ENCODE measurements at regions not wholly inside any gene's neighbourhood (a gene's known extent, or its start where the extent isn't known, plus 50 kb on each side); places are given as distances from the start of the nearest gene placed in this dataset.

GRCh38 chr7:3152714-3153113 is 109.0 kb upstream of the CARD11 start:
- TF ChIP-seq ZFP30 (CRISPR knock-in tag; IDR thresholded peaks at IDR 0.05), result no peak
- TF ChIP-seq OSR1 (CRISPR knock-in tag; IDR thresholded peaks at IDR 0.05), result no peak
- TF ChIP-seq TCF4 (CRISPR knock-in tag; IDR thresholded peaks at IDR 0.05; ENCODE audit: borderline replicate concordance), result no peak
- no peak for TF ChIP-seq ISL1 (CRISPR knock-in tag; IDR thresholded peaks at IDR 0.05)
- TF ChIP-seq ZNF8 (CRISPR knock-in tag; IDR thresholded peaks at IDR 0.05), result no peak
- TF ChIP-seq PPARA (CRISPR knock-in tag; IDR thresholded peaks at IDR 0.05; ENCODE audit: borderline replicate concordance), result no peak
- TF ChIP-seq BACH2 (CRISPR knock-in tag; IDR thresholded peaks at IDR 0.05; ENCODE audit: borderline replicate concordance), result no peak
- no peak for TF ChIP-seq CSDC2 (CRISPR knock-in tag; IDR thresholded peaks at IDR 0.05)
- no peak for TF ChIP-seq PATZ1 (CRISPR knock-in tag; IDR thresholded peaks at IDR 0.05; ENCODE audit: borderline replicate concordance)
- no peak for TF ChIP-seq POU6F1 (CRISPR knock-in tag; IDR thresholded peaks at IDR 0.05; ENCODE audit: borderline replicate concordance, low read depth)
- TF ChIP-seq GLIS3 (CRISPR knock-in tag; IDR thresholded peaks at IDR 0.05), result no peak
- TF ChIP-seq SNAI2 (CRISPR knock-in tag; IDR thresholded peaks at IDR 0.05), result no peak
- TF ChIP-seq TOX (CRISPR knock-in tag; IDR thresholded peaks at IDR 0.05; ENCODE audit: borderline replicate concordance), result no peak
- TF ChIP-seq ZNF565 (CRISPR knock-in tag; conservative IDR thresholded peaks at IDR 0.05; ENCODE audit: low read depth), result no peak
- TF ChIP-seq ZC3H10 (CRISPR knock-in tag; IDR thresholded peaks at IDR 0.05), result no peak
- no peak for TF ChIP-seq ZFP3 (CRISPR knock-in tag; IDR thresholded peaks at IDR 0.05)
- no peak for TF ChIP-seq TSHZ2 (CRISPR knock-in tag; IDR thresholded peaks at IDR 0.05)
- no peak for TF ChIP-seq ARNTL (CRISPR knock-in tag; IDR thresholded peaks at IDR 0.05; ENCODE audit: borderline replicate concordance, low read depth)
- TF ChIP-seq ZNF70 (CRISPR knock-in tag; IDR thresholded peaks at IDR 0.05), result no peak
- TF ChIP-seq CSRNP3 (CRISPR knock-in tag; IDR thresholded peaks at IDR 0.05), result no peak
- ATAC-seq, result no peak

DNA sequence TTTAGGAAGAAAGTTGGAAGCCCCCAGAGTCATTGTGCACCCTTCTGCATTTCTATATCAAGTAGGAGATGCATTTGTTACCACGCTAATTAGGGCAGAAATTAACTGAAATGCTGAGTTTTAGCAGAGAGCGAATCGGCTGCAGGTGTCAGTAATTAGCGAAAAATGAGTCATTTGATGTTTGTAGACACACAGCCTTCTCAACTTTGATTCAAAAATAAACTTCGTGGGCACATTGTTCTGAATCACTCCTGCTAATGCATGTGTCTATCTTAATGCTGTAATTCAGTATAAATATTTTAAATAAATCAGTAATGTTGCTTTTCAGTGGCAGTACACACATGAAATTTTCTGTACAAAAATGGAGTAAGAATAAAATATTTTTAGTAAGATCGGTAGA is 109.5 kb upstream of the CARD11 start:
- ATAC-seq, result no peak
- no peak for TF ChIP-seq PATZ1 (CRISPR knock-in tag; IDR thresholded peaks at IDR 0.05; ENCODE audit: borderline replicate concordance)
- no peak for TF ChIP-seq TOX (CRISPR knock-in tag; IDR thresholded peaks at IDR 0.05; ENCODE audit: borderline replicate concordance)
- no peak for TF ChIP-seq POU6F1 (CRISPR knock-in tag; IDR thresholded peaks at IDR 0.05; ENCODE audit: borderline replicate concordance, low read depth)
- no peak for TF ChIP-seq ZNF565 (CRISPR knock-in tag; conservative IDR thresholded peaks at IDR 0.05; ENCODE audit: low read depth)
- TF ChIP-seq ZFP3 (CRISPR knock-in tag; IDR thresholded peaks at IDR 0.05), result no peak
- no peak for TF ChIP-seq TCF4 (CRISPR knock-in tag; IDR thresholded peaks at IDR 0.05; ENCODE audit: borderline replicate concordance)
- TF ChIP-seq CSDC2 (CRISPR knock-in tag; IDR thresholded peaks at IDR 0.05), result no peak
- no peak for TF ChIP-seq RARB (CRISPR knock-in tag; IDR thresholded peaks at IDR 0.05)

All from SK-N-SH treated with all-trans-retinoic acid at 6 μM for 48 hours (cell line).